ENCODE measurements at regions not wholly inside any gene's neighbourhood (a gene's known extent, or its start where the extent isn't known, plus 50 kb on each side); places are given as distances from the start of the nearest gene placed in this dataset.

GRCh38 chr2:236912326-236913120, 173.2 kb upstream of the COPS8 start:
- no peak overlapping the region for H3K27ac ChIP-seq
- TF ChIP-seq POLR2A (IDR thresholded peaks at IDR 0.05) (no peak), EP300 (IDR thresholded peaks at IDR 0.05) (no peak), CTCF (IDR thresholded peaks at IDR 0.05) (no peak)
- H3K9me3 ChIP-seq = no peaks in the 10 kb centered on the region
- no peaks in the 10 kb centered on the region for H3K4me1 ChIP-seq (ENCODE audit: insufficient read depth)
- no peaks in the 10 kb centered on the region for H3K27me3 ChIP-seq
- 39 to 50% (median 43%) methylated on average over 18 of the region's 18 CpGs for WGBS, 3 donors
- no peaks in the 10 kb centered on the region for H3K36me3 ChIP-seq
- DNase-seq = no peak
- intact Hi-C loops (cut with DNase I) = no loop called here
- no peak overlapping the region for H3K4me3 ChIP-seq

GRCh38 chr2:236915186-236915585, 170.5 kb upstream of the COPS8 start:
- H3K4me1 ChIP-seq (ENCODE audit: insufficient read depth) = peaks cover 2% of the 10 kb centered on the region
- intact Hi-C loops (cut with DNase I) = no loop called here
- no peaks in the 10 kb centered on the region for H3K36me3 ChIP-seq
- no peak for TF ChIP-seq POLR2A (IDR thresholded peaks at IDR 0.05)
- no peak for TF ChIP-seq CTCF (IDR thresholded peaks at IDR 0.05)
- TF ChIP-seq EP300 (IDR thresholded peaks at IDR 0.05) = no peak
- H3K4me3 ChIP-seq = no peak overlapping the region
- H3K27me3 ChIP-seq = no peaks in the 10 kb centered on the region
- no peak overlapping the region for H3K27ac ChIP-seq
- WGBS, 3 donors = 76 to 80% (median 79%) methylated on average over 2 of the region's 2 CpGs
- H3K9me3 ChIP-seq = no peaks in the 10 kb centered on the region
- no peak for DNase-seq

- H3K4me1 ChIP-seq (ENCODE audit: insufficient read depth) = peaks cover 2% of the 10 kb centered on the region
- DNase-seq = no peak
- TF ChIP-seq CTCF (IDR thresholded peaks at IDR 0.05) = no peak
- no peak for TF ChIP-seq POLR2A (IDR thresholded peaks at IDR 0.05)
- TF ChIP-seq EP300 (IDR thresholded peaks at IDR 0.05) = no peak
- no peaks in the 10 kb centered on the region for H3K9me3 ChIP-seq
- no peak overlapping the region for H3K27ac ChIP-seq
- H3K4me3 ChIP-seq = no peak overlapping the region
- intact Hi-C loops (cut with DNase I) = no loop called here
- H3K36me3 ChIP-seq = no peaks in the 10 kb centered on the region
- 90 to 92% (median 91%) methylated on average over 8 of the region's 8 CpGs for WGBS, 3 donors
- no peaks in the 10 kb centered on the region for H3K27me3 ChIP-seq
Measured at GRCh38 chr2:236915726-236916125, 170.0 kb upstream of the COPS8 start.

GRCh38 chr2:236916181-236916580, 169.5 kb upstream of the COPS8 start:
- H3K27me3 ChIP-seq = no peaks in the 10 kb centered on the region
- no peaks in the 10 kb centered on the region for H3K9me3 ChIP-seq
- DNase-seq = no peak
- no peak overlapping the region for H3K4me3 ChIP-seq
- intact Hi-C loops (cut with DNase I) = no loop called here
- H3K4me1 ChIP-seq (ENCODE audit: insufficient read depth) = peaks cover 2% of the 10 kb centered on the region
- H3K36me3 ChIP-seq = no peaks in the 10 kb centered on the region
- 83 to 93% (median 88%) methylated on average over 3 of the region's 3 CpGs for WGBS, 3 donors
- TF ChIP-seq POLR2A (IDR thresholded peaks at IDR 0.05) (no peak), EP300 (IDR thresholded peaks at IDR 0.05) (no peak), CTCF (IDR thresholded peaks at IDR 0.05) (no peak)
- H3K27ac ChIP-seq = no peak overlapping the region

Measured in ovary (tissue), 7 donors.